ENCODE measurements at regions not wholly inside any gene's neighbourhood (a gene's known extent, or its start where the extent isn't known, plus 50 kb on each side); places are given as distances from the start of the nearest gene placed in this dataset.

DNA sequence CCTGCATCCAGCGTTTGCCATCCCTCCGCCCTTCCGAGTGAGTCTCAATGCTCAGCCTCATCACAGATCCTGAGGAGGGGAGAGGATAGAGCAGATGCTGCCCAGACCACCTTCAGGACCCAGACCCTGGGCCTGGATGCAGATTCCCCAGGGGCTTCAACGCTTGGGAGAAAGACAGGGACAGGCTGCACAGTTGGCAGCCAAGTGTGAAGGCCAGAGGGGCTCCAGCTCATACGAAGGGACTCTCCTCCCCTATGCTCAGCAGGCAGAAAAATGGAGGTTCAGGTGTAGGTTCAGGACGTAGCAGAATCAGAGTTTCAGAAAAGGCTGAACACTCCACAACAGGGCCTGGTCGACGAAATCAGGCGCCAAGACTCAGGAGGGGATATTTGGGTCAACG, 378.5 kb upstream of the IRX1 start:
- ChIA-PET POLR2A (no interaction called here), CTCF (no interaction called here)
- no peak for DNase-seq (ENCODE audit: low read depth, low spot score)
- Histone ChIP-seq H3K4me3 (ENCODE audit: low read depth, low read length) (no peak overlapping the region), H3K9me3 (ENCODE audit: control insufficient read depth, insufficient read depth, low read length) (peaks cover 89% of the 10 kb centered on the region), H3K27ac (ENCODE audit: low read depth, low read length) (no peak overlapping the region), H3K27me3 (ENCODE audit: control insufficient read depth, insufficient read depth, low read length) (no peaks in the 10 kb centered on the region)
- TF ChIP-seq, protein P1, sequence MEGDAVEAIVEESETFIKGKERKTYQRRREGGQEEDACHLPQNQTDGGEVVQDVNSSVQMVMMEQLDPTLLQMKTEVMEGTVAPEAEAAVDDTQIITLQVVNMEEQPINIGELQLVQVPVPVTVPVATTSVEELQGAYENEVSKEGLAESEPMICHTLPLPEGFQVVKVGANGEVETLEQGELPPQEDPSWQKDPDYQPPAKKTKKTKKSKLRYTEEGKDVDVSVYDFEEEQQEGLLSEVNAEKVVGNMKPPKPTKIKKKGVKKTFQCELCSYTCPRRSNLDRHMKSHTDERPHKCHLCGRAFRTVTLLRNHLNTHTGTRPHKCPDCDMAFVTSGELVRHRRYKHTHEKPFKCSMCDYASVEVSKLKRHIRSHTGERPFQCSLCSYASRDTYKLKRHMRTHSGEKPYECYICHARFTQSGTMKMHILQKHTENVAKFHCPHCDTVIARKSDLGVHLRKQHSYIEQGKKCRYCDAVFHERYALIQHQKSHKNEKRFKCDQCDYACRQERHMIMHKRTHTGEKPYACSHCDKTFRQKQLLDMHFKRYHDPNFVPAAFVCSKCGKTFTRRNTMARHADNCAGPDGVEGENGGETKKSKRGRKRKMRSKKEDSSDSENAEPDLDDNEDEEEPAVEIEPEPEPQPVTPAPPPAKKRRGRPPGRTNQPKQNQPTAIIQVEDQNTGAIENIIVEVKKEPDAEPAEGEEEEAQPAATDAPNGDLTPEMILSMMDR (IDR thresholded peaks at IDR 0.05; ENCODE audit: low read depth, low read length), result no peak

DNA sequence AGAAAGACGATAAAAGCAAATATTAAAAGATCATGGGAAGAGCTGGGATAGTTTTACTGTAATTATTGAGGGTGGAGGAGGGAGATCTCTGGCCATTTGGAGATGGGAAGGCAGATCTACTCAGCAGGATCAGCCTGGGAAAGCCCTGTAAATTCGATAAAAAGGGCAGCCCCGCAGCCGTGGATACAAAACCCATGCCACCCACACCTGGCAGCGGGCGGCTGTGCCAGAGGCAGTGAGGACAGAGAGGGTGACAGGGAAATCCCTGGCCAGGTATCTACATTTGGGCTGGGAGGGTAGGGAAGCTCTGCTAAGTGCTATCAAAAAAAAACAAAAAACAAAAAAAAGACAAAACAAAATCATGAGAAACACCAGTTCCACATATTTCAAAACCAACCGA, 379.2 kb upstream of the IRX1 start:
- Histone ChIP-seq H3K4me3 (ENCODE audit: low read depth, low read length) (no peak overlapping the region), H3K27ac (ENCODE audit: low read depth, low read length) (no peak overlapping the region), H3K27me3 (ENCODE audit: control insufficient read depth, insufficient read depth, low read length) (no peaks in the 10 kb centered on the region), H3K9me3 (ENCODE audit: control insufficient read depth, insufficient read depth, low read length) (peaks cover 92% of the 10 kb centered on the region)
- TF ChIP-seq, protein P1 (IDR thresholded peaks at IDR 0.05; ENCODE audit: low read depth, low read length), result no peak
- ChIA-PET CTCF (no interaction called here), POLR2A (no interaction called here)
- no peak for DNase-seq (ENCODE audit: low read depth, low spot score)

DNA sequence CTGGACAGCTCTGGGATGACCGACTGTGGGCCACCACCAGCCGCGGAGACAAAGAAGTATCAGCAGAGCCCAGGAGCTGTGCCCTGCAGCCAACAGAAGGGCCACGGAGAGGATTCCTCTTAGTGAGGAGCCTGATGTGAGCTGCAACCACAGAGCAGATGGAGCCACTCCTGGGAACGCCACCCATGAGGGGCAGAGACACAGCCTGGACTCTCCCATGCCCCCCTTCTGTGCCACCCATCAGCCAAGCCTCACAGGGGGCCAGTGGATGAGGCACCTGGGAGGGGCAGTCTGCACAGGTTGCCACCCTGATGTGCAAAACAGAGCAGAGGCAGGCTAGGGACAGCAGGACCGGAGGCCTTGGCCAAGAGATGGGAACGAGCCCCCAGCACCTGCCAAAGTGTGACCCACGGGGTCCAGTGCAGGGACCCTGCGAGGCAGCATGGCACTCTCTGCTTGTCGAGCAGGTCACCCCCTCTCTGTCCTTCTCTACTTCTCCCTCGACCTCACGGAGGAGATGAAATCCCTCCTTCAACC, 380.7 kb upstream of the IRX1 start:
- TF ChIP-seq, protein P1 (IDR thresholded peaks at IDR 0.05; ENCODE audit: low read depth, low read length), result no peak
- H3K27ac ChIP-seq (ENCODE audit: low read depth, low read length), result no peak overlapping the region
- H3K4me3 ChIP-seq (ENCODE audit: low read depth, low read length), result no peak overlapping the region
- no peak for DNase-seq (ENCODE audit: low read depth, low spot score)
- H3K9me3 ChIP-seq (ENCODE audit: control insufficient read depth, insufficient read depth, low read length), result peaks cover 93% of the 10 kb centered on the region
- POLR2A ChIA-PET, result no interaction called here
- CTCF ChIA-PET, result no interaction called here
- no peaks in the 10 kb centered on the region for H3K27me3 ChIP-seq (ENCODE audit: control insufficient read depth, insufficient read depth, low read length)

DNA sequence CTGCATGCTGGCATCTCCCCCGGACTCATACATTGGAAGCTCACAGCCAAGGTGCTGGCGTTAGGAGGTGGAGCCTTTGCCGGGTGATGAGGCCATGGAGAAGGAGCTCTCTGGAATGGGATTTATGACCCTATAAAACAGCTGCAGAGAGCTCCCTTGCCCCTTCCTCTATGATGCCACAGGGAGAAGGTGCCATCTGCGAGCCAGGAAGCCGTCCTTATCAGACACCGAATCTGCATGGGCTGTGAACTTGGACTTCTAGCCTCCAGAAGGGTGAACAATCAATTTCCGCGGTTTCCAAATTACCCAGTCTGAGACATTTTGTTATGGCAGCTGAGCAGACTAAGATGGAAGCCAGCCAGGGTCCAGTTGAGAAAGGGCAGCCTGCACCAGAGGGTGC, 381.2 kb upstream of the IRX1 start:
- H3K4me3 ChIP-seq (ENCODE audit: low read depth, low read length), result no peak overlapping the region
- no peaks in the 10 kb centered on the region for H3K27me3 ChIP-seq (ENCODE audit: control insufficient read depth, insufficient read depth, low read length)
- ChIA-PET POLR2A (no interaction called here), CTCF (no interaction called here)
- H3K27ac ChIP-seq (ENCODE audit: low read depth, low read length), result no peak overlapping the region
- TF ChIP-seq, protein P1 (IDR thresholded peaks at IDR 0.05; ENCODE audit: low read depth, low read length), result no peak
- DNase-seq (ENCODE audit: low read depth, low spot score), result no peak
- H3K9me3 ChIP-seq (ENCODE audit: control insufficient read depth, insufficient read depth, low read length), result peaks cover 92% of the 10 kb centered on the region

DNA sequence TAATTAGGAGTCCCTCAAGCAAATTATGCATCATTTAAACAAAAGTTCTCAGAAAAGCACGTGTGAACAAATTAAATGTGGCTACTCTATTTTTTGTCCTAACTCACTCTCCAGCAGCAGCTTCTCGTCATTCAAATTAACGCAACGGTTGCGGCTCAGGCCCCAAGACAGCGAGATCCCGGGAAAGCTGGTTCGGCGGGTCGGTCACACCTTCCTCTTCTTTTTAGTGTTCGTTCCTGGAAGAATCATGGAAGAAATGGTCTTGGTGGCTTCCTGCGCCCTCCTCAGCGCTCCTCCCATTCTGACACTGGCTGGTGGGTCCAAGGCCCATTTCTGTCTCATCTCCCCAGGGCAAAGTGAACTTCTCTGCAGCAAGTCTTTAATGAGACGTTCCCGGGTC, 382.8 kb upstream of the IRX1 start:
- no peak overlapping the region for H3K4me3 ChIP-seq (ENCODE audit: low read depth, low read length)
- no peak for DNase-seq (ENCODE audit: low read depth, low spot score)
- H3K27ac ChIP-seq (ENCODE audit: low read depth, low read length), result no peak overlapping the region
- no peaks in the 10 kb centered on the region for H3K27me3 ChIP-seq (ENCODE audit: control insufficient read depth, insufficient read depth, low read length)
- peaks cover 79% of the 10 kb centered on the region for H3K9me3 ChIP-seq (ENCODE audit: control insufficient read depth, insufficient read depth, low read length)
- POLR2A ChIA-PET, result no interaction called here
- TF ChIP-seq, protein P1 (IDR thresholded peaks at IDR 0.05; ENCODE audit: low read depth, low read length), result no peak
- CTCF ChIA-PET, result no interaction called here
